ENCODE measurements at regions not wholly inside any gene's neighbourhood (a gene's known extent, or its start where the extent isn't known, plus 50 kb on each side); places are given as distances from the start of the nearest gene placed in this dataset.
"Not testable (repeated sequence)": the region's sequence is repeated elsewhere in the genome, so short reads cannot be mapped to it uniquely, and the experiment has no call there.

DNA sequence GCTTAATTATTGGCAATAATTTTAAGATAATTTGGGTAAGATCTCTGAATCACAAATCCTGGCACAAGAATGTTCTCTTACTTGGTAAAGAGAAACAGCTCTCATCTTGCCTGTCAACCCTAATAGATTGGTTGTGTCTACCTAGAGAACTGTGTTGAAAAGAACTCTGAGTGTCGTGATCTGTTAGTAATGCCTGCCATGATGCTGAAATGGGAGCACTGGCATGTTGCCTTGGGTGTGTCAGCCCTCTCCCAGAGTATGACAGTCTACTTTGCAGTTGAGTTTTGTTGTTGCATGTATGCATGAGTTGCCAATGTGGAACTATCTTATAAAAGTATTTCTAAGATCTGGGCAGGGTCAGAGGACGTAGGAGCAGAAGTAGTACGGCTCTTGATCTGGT, 221.4 kb downstream of the MAF start:
- DNase-seq (ENCODE audit: low spot score) (no peak), ATAC-seq (no peak)

DNA sequence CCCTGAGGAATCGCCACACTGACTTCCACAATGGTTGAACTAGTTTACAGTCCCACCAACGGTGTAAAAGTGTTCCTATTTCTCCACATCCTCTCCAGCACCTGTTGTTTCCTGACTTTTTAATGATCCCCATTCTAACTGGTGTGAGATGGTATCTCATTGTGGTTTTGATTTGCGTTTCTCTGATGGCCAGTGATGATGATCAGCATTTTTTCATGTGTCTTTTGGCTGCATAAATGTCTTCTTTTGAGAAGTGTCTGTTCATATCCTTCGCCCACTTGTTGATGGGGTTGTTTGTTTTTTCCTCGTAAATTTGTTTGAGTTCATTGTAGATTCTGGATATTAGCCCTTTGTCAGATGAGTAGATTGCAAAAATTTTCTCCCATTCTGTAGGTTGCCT, 223.5 kb downstream of the MAF start:
- not testable (repeated sequence) for DNase-seq (ENCODE audit: low spot score); ATAC-seq

DNA sequence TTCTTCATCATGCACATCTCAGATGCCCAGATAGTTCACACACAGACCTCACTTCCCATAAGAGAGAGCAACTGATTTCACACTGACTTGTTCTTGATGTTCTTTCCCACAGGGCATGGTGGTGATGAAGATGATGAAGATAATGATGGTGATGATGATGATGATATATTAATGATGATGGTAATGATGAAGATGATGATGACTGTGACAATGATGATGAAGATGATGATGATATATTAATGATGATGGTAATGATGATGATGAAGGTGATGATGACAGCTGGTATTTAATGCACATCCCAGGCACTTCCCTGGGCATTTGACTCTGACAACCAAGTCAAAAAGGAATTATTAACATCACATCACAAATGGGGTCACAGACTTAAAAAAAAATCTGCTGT, 225.2 kb downstream of the MAF start:
- no peak for ATAC-seq
- DNase-seq (ENCODE audit: low spot score), result no peak

DNA sequence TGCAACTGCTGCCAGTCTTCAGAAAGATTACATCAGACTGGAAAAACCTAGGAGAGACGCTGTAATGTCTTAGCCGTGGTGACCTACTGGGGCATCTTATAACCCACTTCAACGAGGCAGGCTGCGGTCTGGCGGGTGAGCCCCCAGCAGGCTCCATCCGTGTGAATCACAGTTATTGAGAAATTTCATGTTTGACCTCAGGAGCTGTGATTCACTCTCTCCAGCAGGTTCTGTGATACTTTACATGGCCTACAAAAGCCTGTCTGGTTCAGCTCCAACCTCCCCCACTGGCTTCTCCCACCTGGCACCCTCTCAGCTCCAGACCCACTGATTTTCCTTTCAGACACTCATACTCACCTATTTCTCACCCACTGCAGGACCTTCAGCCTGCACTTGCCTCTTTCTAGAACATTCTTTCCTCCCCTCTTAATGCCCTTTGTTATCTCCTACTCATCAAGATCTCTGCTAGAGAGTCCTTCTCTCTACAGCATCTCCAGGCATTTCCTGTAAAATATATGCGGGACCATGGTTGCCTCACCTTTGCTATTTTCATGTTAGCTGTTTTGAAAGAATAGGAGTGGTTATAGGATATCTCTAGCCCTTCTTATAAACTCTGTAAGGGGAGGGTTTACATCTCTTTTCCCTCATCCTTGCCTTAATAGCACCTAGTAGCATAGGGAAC, 227.9 kb downstream of the MAF start:
- DNase-seq (ENCODE audit: low spot score), result no peak
- ATAC-seq, result no peak

DNA sequence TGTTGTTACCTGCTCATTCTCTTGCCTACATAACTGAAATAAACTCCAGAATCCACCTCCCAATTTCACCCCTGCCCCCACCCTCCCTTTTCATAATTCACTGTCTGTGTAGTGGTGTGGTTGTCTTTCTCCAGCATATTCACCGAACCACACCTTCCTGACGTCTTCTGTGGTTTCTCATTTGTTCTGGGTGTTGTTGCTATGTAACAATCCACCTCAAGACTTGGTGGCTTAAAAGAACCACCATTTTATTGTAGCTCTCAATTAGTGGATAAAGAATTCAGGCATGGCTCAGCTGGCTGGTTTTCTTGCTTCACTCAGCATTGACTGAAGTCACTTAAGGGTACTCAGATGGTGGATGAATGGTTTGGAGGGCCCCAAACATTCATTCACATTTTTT, 229.8 kb downstream of the MAF start:
- no peak for DNase-seq (ENCODE audit: low spot score)
- no peak for ATAC-seq

DNA sequence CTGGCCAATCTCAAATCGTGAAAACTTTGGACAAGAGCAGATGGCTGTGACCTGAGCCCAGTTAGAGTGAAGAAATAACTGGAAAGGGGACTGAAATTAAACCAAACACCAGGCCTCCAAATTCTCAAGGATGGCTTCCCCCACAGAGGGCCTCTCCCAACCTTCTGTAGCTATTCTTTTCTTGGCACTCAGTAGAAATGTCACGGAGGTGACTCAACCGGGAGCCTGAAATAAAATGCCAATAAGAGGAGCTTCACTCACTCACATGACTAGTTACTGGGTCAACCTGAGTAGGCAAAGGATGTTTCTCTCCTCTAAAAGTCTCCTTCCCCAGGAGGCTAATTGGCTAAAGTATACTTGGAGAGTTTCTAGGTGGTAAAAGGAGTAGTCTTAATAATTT, 230.7 kb downstream of the MAF start:
- DNase-seq (ENCODE audit: low spot score) (no peak), ATAC-seq (no peak)

DNA sequence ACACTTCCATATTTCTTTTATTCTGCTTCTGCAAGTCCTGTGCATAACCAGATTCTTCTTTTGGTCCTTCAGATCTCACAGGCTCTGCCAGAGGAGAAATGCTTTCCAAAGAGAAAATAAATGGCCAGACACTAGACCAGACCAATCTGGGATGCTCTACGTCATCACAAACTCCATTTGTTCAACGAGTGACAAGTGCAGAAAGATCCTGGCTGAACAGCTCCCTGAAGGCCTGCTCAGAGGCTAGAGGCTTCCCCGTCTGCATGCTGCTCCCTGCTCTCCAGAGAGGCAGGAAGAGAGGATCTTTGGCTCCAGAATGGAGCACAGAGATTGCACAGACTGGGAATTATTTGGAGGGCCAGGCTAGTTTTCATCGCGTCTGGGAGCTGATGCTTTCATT, 232.7 kb downstream of the MAF start:
- no peak for ATAC-seq

DNA sequence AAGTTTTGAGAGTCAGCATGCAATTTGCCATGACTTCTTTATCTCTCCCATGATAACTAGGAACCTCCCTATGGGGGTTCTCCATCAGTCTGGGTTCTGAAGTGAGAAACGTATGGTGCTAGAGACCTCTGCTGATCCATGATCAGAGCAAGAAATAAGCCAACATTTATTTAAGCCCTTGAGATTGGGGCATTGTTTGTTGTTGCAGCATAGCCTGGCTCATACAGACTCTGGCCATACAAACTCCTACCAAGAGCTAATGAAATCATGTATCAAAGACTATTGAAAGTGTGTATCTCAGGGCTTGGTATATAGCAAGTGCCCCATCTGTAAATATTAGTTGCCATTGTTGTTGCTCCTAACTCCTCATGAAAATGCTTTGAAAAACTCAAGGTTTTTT, 233.9 kb downstream of the MAF start:
- DNase-seq (ENCODE audit: low spot score) (no peak), ATAC-seq (no peak)

More for the DNA sequence above, 232.7 kb downstream of the MAF start:
- DNase-seq (ENCODE audit: low spot score), result no peak

DNA sequence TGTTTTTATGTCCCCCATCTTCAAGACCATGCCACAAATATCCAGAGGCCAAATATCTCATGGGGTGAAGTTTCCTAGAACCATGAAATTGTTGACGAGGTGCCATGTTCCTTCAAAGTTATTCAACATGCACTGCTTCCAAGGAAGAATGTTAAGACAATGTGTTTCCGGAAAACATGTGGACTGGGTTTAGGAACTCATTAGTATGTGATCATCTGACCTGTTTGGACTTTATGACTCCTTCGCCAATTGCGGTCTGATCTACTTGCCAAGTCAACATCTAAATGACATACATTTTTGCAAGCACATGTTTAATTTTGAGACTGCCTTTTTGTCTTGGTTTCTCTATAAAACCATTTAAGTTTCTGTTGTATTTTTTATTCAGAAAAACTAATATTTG, 234.8 kb downstream of the MAF start:
- ATAC-seq (no peak), DNase-seq (ENCODE audit: low spot score) (no peak)

DNA sequence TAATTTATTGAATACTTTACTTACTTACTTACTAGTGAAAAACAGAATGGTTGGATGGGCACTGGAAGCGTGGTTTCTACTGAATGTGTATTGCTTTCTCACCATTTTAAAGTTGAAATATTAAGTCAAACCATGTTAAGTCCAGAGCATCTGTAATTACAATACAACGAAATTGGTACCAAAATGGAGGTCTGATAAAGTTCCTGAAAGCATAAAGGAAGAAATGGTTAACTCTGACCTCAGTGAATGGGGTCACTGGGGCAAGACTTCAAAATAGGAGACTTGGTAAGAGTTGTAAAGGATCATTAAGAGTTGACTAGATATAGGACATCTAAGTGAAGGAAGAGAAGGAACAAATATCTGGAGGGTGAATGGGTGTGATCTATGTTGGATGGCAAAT, 237.1 kb downstream of the MAF start:
- no peak for DNase-seq (ENCODE audit: low spot score)
- ATAC-seq, result no peak

DNA sequence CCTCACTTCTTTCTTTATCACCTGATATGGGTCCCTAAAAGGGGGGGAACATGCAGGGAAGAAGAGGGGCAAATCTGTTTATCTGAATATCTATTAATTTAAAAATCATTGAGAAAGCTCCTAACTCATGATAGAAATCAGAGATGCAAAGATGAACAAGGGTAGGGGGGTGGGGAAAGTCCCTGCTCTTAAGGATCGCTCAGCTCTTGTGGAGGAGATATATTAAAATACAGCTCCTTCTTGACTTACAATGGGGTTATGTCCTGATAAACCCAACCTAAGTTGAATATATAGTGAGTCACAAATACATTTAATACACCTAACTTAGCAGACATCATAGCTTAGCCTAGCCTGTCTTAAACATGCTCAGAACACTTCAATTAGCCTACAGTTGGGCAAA, 237.5 kb downstream of the MAF start:
- ATAC-seq (no peak), DNase-seq (ENCODE audit: low spot score) (no peak)

DNA sequence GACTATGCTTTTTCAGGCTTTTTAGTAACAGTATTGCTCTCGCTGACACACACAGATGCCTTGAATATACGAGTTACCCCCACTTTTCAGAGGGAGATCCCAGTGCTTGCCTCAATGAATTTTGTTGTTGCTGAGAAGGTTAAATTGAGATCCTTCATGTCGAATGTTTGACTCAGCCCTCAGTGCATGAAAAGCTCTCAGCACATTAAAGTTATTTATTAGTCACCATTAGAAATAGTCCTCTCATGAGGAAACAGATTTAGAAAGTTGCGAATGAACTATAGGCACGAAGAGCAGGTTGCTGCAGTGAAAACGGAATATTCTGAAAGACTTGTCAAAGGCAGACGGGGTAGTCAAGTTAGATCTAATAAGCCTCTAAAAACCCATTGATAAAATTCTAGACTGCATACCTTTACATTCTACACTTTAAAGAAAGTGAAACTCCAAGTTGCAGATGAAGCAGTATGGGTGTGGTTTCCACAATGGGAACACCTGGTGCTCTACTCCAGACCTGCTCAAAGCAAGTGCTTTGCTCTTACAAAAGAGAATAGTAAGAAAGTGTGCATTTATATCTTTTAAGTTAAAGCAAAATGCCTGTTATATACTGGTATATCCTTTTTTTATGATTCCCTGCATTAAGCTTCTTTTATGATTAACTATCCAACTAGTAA, 238.1 kb downstream of the MAF start:
- DNase-seq (ENCODE audit: low spot score) (no peak), ATAC-seq (no peak)

DNA sequence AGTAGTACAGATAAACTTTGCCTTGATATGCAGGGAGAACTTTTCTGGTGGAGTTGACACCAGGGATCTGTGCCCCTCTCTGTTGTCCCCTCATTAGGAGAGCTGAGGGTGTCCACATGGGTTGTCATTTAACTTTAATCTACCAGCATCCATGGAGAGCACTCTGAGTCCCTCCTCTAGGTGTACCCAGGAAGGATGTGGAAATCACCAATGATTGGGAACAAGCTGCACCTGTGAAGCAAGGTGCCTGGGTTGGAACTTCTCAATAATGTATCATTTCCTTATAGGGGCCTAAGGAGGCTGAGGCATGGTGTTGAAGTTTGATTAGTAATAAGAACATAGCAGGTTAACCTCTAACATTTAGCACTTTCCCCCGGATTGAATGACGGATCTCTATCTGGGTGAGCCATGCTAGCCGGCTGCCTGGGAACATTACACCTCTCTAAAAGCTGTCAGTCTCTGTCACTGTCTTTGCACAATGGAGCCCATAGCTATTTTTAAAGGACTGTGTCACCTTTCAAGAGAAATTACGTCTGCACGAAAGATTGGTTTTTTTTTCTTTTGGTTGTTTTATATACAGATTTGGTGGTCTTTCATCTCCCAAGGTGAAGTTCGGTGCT, 239.3 kb downstream of the MAF start:
- no peak for ATAC-seq
- DNase-seq (ENCODE audit: low spot score), result no peak

DNA sequence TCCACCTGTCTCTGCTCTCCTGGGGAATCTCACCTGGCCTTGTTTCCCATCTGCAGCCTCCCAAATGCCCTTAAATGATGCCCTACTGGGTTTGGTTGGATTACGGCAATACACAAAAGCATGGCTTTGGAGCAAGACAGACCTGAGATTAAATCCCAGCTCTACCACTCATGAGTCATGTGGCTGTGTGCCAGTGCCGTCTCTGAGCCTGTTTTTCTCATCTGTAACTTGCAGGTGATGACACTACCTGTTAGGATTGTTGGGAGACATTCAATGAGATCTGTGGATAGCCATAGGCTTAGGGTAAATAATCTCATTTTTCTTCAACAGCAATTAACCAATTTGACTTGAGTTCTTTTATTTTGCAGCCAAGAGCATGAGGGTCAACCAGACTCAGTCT, 240.3 kb downstream of the MAF start:
- no peak for DNase-seq (ENCODE audit: low spot score)
- ATAC-seq, result no peak

DNA sequence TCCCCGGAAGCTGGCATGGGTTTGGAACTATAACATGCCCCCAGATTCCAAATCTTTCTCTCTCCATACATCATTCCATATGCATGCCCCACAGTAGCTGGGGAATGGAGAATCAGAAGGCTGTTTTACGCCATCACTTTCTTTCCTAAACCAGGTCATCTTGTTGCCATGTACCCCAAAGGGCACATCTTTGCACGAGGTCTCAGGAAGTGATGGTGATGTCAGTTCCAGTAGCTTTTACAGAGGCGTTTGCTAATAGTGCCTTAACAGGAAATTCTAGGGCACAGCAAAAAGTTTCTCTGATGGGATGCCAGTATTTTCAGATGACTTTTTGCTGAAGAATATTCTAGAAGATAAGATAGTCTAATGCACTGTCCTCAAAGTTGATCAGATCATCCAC, 241.5 kb downstream of the MAF start:
- no peak for ATAC-seq
- DNase-seq (ENCODE audit: low spot score), result no peak

DNA sequence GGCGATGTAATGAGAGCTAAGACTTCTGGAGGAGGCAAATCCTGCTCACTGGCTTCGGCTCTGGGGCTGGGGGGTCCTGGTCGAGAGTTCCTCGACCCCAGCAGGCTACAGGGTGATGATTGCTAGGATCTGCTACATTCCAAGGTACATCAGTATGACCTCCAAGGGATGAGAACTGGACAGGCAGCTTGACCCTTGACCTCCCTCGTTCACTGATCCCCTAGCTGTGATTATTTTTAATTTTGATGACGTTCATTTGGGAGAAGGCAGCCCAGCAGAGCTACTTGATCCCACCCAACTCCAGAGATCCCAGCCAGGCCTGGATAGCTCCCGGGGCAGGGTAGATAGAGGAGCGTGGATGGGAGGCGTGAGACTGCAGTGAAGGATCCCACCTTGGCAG, 242.3 kb downstream of the MAF start:
- no peak for DNase-seq (ENCODE audit: low spot score)
- no peak for ATAC-seq

DNA sequence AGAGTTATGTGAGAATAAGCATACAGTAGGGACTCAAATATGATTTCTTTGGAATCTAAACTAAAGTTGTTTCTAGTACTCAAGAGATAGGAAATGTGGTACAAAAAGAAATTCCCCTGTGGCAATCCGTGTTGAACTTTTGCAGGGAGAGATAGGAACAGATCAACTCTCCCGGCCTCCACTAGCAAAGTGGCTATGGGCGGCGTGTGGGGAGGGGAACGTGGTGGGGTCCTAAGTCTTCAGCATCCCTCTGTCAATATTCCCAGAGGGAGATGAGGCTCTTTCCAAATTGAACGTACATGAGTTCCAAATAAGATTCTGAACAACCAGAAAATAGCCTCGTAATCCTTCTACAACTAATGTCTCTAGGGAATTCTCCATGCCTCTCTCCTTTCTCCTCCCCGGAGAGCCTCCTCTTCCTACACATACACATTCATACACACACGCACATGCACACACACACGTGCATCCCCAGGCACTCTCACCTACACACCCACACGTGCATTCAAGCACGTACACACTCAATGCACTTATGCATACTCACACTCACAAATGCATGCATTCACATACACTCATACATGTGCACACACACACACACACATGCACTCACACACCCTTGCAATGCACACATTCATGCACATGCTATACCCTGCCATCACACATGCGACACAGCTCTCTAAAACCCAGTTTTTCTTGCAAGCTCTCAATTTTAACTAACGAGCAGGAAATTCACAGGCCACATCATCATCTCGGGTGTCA, 244.8 kb downstream of the MAF start:
- no peak for DNase-seq (ENCODE audit: low spot score)
- no peak for ATAC-seq

DNA sequence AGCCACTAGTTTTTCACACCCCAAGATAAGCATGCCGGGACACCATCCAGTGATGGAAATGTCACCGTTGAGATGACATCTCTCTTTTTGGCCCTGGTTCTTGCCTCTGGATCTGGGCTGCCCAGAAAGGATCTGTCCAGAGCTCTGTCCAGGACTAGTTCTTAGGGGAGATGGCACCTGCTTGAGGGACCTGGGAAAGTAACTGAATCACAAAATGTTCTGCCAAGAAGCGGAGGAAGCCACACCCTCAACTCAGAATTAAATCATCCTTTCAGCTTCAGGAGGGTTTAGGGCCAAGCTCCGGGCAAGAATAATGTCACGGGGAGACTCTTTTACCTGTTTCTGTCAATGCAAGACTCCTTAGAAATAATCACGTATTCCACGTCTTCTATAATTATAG, 248.6 kb downstream of the MAF start:
- ATAC-seq, result no peak
- DNase-seq (ENCODE audit: low spot score), result no peak

DNA sequence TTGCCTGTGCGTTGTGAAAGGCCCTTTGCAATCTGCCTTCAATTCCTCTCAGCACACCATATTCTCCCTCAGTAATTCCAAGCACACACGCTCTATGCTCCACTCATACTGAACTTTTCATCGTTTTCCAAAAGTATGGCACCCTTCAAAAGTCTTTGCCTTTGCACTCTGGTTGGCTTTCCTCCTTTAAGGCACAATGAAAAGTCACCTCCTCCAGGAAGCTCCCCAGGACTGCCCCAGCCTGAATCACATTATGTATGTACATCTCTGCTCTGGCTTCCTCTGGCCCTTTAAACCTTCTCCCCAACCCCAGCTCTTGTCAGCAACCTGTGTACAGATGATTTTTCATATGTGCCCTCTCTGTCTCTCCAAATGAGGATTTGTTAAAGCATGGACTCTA, 250.7 kb downstream of the MAF start:
- no peak for ATAC-seq
- no peak for DNase-seq (ENCODE audit: low spot score)

DNA sequence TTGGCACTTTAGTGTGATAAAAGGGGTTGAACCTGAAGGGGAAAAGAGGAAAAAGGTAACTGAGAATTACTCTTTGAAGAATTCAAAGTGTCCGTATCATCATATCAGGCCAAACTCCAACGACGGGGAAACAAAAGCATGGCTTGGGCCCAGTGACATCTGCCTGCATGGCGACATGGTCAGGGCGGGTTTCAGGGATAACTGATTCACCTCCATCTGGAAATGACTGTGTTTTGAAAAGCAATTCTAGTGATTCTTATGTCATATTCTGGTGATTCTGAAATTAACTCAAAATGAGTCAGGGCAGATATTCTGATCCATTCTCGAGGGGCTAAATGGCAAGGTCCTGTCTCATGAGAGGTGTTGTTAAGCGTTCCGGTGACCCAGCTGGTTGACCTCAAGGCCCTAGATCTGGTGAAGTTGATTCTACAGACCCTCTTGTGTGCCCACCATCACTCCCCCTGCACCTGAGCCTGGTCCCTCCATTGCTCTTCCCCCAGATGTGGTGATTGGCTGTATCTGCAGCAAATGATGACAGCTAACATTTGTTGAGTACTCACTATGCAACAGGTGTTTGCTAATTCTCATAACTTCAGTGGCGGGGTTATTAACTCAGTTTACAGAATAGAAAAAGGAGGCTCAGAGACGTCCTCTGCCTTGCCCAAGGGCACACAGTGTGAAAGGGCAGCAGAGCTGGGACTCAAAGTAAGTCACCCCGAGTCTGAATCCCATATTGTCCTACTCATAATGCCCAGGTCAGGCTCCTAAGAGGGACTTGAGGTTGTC, 251.8 kb downstream of the MAF start:
- no peak for DNase-seq (ENCODE audit: low spot score)
- ATAC-seq, result no peak

DNA sequence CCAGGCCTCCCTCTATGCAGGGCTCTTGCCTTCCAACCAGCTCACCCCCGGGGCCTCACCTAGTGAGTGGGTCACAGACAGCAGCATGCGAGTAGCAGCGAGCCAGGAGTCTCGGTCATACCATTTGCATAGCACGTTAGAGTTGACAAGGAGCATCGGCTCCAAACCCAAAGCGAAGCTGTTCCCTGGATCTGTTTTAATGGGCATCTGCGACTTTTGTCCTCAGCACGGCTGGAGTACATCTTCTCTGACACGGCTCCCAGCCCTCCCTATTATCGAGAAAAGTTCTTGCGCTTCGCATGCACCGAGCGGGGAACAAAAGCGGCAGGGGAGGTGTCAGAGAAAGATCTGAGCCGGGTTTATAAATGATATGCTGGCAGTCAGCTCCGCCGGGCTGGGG, 253.3 kb downstream of the MAF start:
- DNase-seq (ENCODE audit: low spot score) (no peak), ATAC-seq (no peak)
